NAMALWA (cell line): ENCODE measurements at regions not wholly inside any gene's neighbourhood (a gene's known extent, or its start where the extent isn't known, plus 50 kb on each side); places are given as distances from the start of the nearest gene placed in this dataset.

Experiments
- DNase-seq: peaks from one replicate; pipeline ENCODE4 v3.0.0-alpha.2; 2015; ENCODE audit warnings: low spot score

- DNase-seq = no peak
Observed at GRCh38 chr18:77658751-77659448, 409.3 kb downstream of the GALR1 start.

DNA sequence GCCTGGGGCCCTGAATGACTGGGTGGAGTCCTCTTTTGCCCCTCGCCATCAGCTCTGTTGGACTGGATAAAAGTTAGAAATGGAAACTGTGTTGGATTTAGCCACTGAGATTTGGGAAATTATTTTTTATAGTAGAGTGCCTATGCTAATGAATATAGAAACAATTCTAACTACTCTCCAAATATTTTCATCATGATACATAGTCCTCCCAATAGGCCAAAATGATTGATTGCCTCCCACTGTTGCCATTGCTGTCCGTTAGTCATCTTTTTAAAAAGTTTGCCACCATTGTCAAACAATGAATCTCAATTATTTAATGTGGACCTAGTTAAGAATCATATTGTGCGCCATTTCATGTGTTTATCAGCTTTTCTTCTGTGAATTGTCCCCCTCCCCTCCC lies 417.0 kb downstream of the GALR1 start:
- DNase-seq = no peak

GRCh38 chr18:77668219-77668618 lies 418.6 kb downstream of the GALR1 start:
- DNase-seq = no peak

- no peak for DNase-seq
Observed at GRCh38 chr18:77669331-77669730, 419.7 kb downstream of the GALR1 start.

GRCh38 chr18:77671456-77672167 lies 422.0 kb downstream of the GALR1 start:
- DNase-seq = no peak

GRCh38 chr18:77676910-77677309 lies 427.3 kb downstream of the GALR1 start:
- DNase-seq = no peak

GRCh38 chr18:77677536-77677935 lies 427.9 kb downstream of the GALR1 start:
- no peak for DNase-seq

GRCh38 chr18:77679869-77680268 lies 430.2 kb downstream of the GALR1 start:
- no peak for DNase-seq

- DNase-seq = no peak
Observed at GRCh38 chr18:77700051-77700450, 450.4 kb downstream of the GALR1 start.

- peak; percentile 6 for DNase-seq
Observed at GRCh38 chr18:77701977-77702376, 452.3 kb downstream of the GALR1 start.

DNA sequence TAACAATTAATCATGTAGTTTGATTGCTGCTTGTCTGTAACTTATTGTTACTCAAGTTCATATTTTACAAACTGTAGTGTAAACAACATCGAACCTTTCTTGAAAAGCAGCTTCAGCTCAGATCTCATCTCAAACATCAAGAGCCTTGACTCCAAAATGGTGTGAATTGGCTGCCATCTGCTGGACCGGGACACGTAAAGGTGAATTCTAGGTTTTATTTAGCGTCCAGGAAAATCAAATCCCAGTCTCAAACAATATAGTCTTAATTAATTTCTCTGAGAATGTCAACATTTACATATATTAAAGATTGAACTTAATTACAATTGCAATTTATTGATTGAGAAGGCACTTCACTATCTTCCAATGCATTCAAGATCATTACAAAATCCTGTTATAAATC lies 453.0 kb downstream of the GALR1 start:
- DNase-seq = peak; percentile 39

DNA sequence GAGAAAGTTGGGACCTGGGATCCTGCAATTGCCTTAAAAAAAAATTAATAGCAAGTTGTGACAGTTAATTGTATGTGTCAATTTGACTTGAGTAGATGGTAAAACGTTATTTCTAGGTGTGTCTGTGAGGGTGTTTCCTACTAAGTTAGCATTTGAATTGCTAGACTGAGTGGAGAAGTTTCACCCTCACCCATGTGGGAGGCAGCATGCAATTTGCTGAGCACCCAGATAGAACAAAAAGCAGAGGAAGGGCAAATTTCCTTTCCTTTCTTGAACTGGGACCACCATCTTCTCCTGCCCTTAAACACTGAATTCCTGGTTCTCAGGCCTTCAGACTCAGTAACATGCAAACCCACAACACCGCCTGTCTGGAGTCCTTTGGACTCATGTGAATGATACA lies 455.7 kb downstream of the GALR1 start:
- no peak for DNase-seq

- DNase-seq = no peak
Observed at GRCh38 chr18:77708826-77709506, 459.3 kb downstream of the GALR1 start.

- peak; percentile 30 for DNase-seq
Observed at GRCh38 chr18:77711096-77711495, 461.4 kb downstream of the GALR1 start.

DNA sequence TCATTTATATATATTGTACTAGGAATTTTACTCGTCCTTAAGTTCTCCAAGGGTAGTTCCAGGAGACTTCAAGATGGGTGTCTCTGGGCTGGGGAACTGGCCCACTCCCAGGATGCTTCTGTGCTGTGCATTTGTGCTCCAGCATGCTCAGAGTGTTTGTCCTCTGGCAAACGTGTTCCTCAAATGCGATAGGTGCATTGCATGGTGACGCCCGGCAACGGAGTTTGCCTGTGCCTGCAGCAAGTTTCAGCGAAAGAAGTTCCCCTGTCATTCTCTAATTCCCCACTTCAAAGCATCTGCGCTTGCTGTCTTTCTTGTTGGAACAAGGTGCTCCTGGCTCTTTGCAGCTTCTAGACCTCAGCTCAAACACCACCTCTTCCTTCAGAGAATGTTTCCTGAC lies 465.1 kb downstream of the GALR1 start:
- DNase-seq = no peak

GRCh38 chr18:77716282-77716681 lies 466.6 kb downstream of the GALR1 start:
- DNase-seq = no peak

- DNase-seq = no peak
Observed at GRCh38 chr18:77733292-77733903, 483.8 kb downstream of the GALR1 start.

DNA sequence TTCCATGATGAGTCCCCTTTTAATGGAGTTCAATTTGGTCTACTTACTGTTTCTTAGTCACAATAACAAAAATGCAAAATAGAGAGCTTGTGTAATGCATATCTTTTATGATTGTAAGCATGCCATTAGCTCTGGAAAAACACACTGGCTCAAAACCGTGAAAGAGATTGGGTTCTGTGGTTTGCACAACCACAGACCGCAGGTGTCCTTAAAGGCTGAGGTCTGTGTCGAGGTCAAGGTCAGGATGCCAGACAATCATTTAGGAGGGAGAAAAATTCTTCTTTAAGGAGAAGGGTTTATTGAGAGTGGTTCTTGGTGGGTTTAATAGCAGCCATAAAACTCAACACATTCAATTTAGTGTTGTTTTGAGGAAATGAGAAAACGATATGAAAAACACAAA lies 487.2 kb downstream of the GALR1 start:
- DNase-seq = no peak

GRCh38 chr18:77737405-77737804 lies 487.8 kb downstream of the GALR1 start:
- DNase-seq = no peak

GRCh38 chr18:77749089-77749488 lies 499.4 kb downstream of the GALR1 start:
- peak; percentile 31 for DNase-seq

- DNase-seq = no peak
Observed at GRCh38 chr18:77750006-77750405, 500.4 kb downstream of the GALR1 start.

GRCh38 chr18:77754475-77755044 lies 504.9 kb downstream of the GALR1 start:
- no peak for DNase-seq
